C4-2B (cell line): ENCODE measurements at regions not wholly inside any gene's neighbourhood (a gene's known extent, or its start where the extent isn't known, plus 50 kb on each side); places are given as distances from the start of the nearest gene placed in this dataset.

Experiments used
- H3K27ac ChIP-seq: fragments of 450-650 bp; 2 replicates; pipeline ENCODE4 v1.5.1; 2017
- ZFX ChIP-seq: fragments of 450-650 bp; IDR thresholded peaks from 2 replicates; pipeline ENCODE4 v1.6.1; 2017
- TF ChIP-seq, protein P1 (sequence below): fragments of 450-650 bp; conservative IDR thresholded peaks from 2 replicates; pipeline ENCODE4 v1.5.1; 2017; ENCODE audit warnings: mild to moderate bottlenecking

DNA sequence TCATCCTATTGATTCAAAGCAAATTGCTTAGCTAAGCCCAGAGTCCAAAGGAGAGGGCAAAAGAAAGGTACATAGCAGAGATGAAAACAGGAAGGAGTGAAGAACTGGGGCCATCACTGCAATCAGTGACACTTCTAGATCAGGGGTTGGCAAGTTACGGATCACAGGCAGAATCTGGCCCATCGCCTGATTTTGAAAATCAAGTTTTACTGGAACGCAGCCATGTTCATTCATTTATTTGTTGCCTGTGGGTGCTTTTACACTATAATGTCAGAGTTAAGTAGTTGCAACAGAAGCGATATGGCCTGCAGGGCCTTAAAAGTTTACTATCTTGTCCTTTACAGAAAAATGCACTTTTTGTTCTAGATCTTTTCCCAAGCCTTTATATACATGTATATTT, 271.7 kb upstream of the TOPAZ1 start:
- TF ChIP-seq, protein P1, sequence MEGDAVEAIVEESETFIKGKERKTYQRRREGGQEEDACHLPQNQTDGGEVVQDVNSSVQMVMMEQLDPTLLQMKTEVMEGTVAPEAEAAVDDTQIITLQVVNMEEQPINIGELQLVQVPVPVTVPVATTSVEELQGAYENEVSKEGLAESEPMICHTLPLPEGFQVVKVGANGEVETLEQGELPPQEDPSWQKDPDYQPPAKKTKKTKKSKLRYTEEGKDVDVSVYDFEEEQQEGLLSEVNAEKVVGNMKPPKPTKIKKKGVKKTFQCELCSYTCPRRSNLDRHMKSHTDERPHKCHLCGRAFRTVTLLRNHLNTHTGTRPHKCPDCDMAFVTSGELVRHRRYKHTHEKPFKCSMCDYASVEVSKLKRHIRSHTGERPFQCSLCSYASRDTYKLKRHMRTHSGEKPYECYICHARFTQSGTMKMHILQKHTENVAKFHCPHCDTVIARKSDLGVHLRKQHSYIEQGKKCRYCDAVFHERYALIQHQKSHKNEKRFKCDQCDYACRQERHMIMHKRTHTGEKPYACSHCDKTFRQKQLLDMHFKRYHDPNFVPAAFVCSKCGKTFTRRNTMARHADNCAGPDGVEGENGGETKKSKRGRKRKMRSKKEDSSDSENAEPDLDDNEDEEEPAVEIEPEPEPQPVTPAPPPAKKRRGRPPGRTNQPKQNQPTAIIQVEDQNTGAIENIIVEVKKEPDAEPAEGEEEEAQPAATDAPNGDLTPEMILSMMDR: no peak
- TF ChIP-seq ZFX: no peak
- no peak overlapping the region for H3K27ac ChIP-seq

DNA sequence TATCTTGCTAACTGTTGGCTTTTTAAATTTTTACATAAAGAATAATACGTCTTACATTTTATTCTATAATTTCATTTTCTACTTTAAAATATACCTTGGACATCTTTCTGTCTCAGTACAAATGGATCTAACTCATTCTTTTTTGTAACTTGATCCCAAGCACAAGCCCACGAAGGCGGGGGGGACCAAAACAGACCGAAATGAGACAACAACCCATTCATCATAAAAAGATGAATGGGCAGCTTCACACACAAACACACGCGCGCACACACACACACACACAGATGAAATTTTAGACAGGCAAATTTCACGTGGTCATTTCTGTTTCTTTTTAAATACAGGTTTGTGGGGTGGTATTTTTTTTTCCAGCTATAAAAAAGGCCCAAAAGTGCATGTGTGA, 271.3 kb upstream of the TOPAZ1 start:
- H3K27ac ChIP-seq: no peak overlapping the region
- TF ChIP-seq ZFX: no peak
- TF ChIP-seq, protein P1: no peak

DNA sequence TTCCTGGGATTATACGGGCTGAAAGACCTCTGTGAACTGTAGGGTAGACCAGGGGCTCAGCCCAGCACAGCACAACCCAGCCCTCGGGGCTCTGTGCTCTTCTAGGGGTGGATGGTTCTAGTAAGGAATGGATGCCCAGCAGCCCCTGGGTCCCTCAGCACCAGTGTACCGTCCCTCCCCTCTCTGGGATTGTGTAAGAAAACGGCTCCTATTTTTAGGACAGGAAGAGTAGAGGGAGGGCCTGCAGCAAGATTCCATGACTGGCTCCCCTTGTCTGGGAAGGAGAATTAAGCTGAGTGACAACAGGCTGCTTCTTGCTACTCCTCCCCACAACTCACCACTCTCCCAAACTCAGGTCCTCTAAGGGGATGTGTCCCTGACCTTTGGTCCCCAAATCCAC, 270.8 kb upstream of the TOPAZ1 start:
- TF ChIP-seq, protein P1: no peak
- TF ChIP-seq ZFX: no peak
- H3K27ac ChIP-seq: no peak overlapping the region

DNA sequence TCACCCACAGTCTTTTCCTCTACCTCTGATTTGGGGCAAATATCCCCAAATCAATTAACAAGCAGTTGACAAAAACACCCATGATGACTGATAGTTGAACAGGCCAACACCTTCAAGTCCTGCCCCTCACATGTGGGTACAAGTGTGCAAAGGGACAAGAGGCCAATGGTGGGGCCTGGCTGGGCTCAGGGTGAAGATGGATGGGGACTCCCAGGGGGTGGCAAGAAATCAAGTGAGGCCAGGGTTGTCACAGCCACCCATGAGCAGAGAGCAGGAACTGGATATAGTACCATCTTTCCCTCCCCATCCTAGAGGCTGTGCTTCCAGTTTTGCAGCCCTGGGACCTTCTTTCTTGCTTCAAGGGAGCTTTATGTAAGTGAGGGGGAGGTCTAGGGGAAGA, 270.2 kb upstream of the TOPAZ1 start:
- no peak overlapping the region for H3K27ac ChIP-seq
- TF ChIP-seq, protein P1: no peak
- TF ChIP-seq ZFX: no peak

DNA sequence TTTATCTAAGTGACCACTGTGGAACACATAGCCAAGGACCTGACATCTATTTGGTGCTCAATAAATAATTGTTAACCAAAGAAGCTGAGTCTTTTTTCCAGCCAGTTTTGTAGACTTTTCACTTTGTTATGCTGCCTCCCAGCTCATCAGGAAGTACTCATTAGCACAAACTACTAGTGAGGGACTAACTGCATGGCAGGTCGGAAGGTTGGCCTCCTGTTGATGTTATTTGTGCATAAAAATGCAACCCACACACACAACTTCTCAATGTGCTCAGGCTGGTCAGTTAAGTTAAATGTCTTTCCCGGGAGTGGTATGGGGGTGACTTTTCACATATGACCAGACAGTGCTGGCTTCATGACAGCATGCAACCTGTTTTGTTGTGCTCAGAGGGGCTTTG, 263.0 kb upstream of the TOPAZ1 start:
- H3K27ac ChIP-seq: no peak overlapping the region
- TF ChIP-seq ZFX: no peak
- TF ChIP-seq, protein P1: no peak

DNA sequence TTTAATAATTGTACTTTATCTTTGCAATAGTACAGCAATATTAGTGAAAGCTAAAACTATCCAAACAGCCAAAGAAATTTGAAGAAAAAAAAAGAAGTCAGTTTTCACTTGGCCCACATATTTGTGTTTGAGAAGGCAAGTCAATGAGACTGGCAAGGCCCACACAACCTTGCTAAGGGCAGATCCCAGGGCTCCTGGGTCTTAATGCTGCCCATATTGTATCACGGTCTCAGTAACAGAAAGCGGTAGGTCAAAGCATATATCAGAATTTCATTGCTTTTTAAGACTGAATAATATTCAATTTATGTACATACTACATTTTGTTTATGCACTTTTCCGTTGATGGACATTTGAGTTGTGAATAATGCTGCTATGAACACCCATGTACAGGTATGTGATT, 262.0 kb upstream of the TOPAZ1 start:
- no peak overlapping the region for H3K27ac ChIP-seq
- no peak for TF ChIP-seq ZFX
- TF ChIP-seq, protein P1: no peak

DNA sequence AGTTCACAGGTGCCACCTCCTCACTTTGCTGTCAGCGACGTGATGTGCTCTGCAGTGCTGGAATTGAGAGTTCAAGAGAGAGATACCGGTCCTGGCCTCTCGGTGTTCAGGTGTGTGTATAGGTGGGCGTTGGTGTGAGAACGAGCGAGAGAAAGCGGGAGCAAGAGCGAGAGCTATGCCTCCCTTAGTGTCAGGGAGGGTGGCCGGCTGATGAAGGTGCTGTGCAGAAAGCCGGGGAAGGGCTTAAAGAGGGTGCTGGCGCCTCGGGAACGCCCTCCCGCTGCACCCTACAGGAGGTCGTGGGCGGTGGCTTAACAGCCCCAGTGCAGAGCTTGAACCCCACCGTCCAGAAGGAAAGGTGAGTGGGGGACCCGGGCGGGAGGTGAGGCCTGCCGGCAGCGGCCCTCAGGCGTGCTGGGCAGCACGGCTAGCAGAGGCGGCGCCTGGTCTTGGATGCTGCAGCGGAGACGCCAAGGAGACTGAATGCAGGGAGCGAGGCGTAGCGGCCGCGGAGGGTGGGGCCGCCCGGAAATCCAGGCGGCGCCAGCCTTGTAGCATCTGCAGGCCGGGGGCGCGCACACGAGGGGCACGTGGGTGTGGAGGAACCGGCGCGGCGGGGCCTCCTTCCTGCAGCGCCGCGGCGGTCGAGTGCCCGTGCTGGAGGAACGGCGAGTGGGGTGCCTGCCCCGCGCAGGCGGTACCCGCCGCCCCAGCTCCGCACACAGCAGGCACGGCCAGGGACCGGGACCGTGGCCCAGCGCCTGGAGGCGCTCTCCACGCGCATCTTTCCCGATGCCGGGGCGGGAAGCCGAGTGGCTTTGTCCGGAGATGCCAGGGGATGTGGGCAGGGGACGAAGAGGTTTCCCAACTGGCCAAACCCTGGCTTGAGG, 246.8 kb upstream of the TOPAZ1 start:
- TF ChIP-seq, protein P1: no peak
- no peak for TF ChIP-seq ZFX

More for the DNA sequence above, 246.8 kb upstream of the TOPAZ1 start:
- no peak overlapping the region for H3K27ac ChIP-seq
